GM12873 (cell line): ENCODE measurements at regions not wholly inside any gene's neighbourhood (a gene's known extent, or its start where the extent isn't known, plus 50 kb on each side); places are given as distances from the start of the nearest gene placed in this dataset.

ENCODE experiments used
- CTCF ChIP-seq: IDR thresholded peaks from 2 replicates; pipeline ENCODE4 v1.5.1; 2012; ENCODE audit warnings: low read depth, mild to moderate bottlenecking, moderate library complexity, low read length, control low read depth; ENCODE audit not compliant: insufficient read depth; ENCODE audit errors: missing control alignments

DNA sequence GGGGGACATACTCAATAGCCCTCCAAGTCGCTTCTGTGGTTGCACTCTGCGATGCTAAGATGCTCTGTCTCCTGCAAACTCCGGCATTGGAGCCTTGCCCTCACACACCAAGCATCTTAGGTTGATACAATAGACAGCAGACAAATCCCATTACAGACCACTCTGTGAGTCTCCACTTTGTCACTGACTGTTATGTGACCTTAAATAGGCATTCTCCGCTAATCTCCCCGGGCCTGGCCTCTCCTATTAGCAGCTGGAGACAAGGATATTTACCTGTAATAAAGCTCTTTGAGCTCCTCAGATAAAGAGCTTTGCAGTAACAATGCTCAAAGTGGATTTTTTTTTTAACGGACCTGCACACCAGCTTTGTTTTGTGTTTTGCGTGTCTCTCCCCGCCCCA is 479.7 kb upstream of the TBX3 start:
- TF ChIP-seq CTCF: no peak

DNA sequence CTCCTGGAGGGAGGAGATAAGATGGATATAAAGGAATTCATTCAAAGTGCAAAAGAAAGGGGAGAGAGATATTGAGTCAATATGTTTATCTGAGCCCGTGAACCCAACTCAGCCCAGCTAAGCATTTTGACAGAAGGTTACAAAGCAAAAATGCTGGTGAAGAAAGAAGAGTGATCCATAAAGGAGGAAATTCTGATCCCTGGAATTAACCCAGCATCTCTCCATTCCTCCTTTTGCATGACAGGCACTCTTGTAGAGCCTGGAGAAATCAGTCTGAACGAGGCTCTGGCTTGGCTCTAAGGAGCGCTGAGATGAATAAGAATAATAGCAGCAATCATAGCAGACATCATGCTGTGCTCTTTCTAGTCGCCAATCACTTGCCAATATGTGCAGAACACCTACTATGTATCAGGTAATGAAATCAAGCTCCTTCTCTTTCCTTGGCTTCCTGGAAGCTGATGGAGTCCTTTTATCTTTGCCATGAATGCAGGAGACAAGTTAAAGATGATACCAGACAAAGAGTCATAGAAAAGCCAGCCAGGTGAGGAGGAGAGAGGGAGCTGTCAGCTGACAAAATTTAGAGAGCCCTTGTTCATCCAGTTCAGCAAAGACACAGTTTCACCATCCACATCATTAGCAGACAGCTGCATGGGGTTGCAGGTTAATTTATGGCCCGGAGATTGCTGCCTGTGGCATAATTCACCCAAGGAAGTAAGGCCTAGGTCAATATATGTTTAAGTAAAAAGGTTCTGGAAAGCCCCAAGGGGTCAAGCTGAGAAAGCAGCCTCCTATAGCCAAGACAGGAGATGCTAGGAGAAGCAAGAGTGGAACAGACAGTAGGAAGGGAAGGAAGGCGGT is 476.5 kb upstream of the TBX3 start:
- TF ChIP-seq CTCF: no peak

- TF ChIP-seq CTCF: no peak
Observed at GRCh38 chr12:115158816-115159215, 474.8 kb upstream of the TBX3 start.

GRCh38 chr12:115155665-115156645 is 472.0 kb upstream of the TBX3 start:
- no peak for TF ChIP-seq CTCF

GRCh38 chr12:115149685-115150378 is 465.9 kb upstream of the TBX3 start:
- TF ChIP-seq CTCF: no peak

DNA sequence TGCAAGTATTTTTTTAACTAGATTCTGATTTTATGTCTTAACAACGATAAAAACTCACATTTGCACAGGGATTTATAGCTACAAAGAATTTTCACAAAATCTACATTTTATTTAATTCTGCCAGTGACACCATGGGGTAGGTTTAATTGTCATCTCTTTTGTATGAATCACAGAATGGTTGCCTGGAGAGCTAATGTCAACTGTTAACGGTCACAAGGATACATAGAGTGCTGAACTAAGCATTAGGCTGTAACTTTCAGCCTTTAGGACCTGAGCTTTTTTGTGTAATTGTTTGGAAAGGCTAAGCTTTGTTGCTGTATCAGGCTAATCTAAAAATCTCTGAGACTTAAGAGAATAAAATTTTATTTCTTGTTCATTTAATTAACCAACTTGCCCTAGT is 465.3 kb upstream of the TBX3 start:
- TF ChIP-seq CTCF: no peak
